Lower leg skin (tissue), 4 donors: ENCODE measurements at regions not wholly inside any gene's neighbourhood (a gene's known extent, or its start where the extent isn't known, plus 50 kb on each side); places are given as distances from the start of the nearest gene placed in this dataset.

ENCODE experiments used
- DNase-seq, 2 donors: peaks; one replicate each; pipeline ENCODE4 v3.0.0-alpha.2; 2019; ENCODE audit warnings: low spot score in 2 of 2
- H3K4me3 ChIP-seq: fragments of 200-600 bp; sonication (generic); 2 replicates; pipeline ENCODE4 v1.5.1; 2017; ENCODE audit warnings: mild to moderate bottlenecking, low read depth; ENCODE audit not compliant: poor library complexity, severe bottlenecking
- CTCF ChIP-seq, 3 donors: fragments of 450-650 bp; IDR thresholded peaks; one replicate each; pipeline ENCODE4 v1.5.1; 2016; ENCODE audit warnings: antibody characterized with exemption in 3 of 3, mild to moderate bottlenecking in 3 of 3, moderate library complexity in 2 of 3
- POLR2A ChIP-seq, 2 donors: fragments of 450-650 bp; IDR thresholded peaks; one replicate each; pipeline ENCODE4 v1.6.1; 2016 to 2017; ENCODE audit warnings: antibody characterized with exemption in 2 of 2, mild to moderate bottlenecking in 1 of 2, moderate library complexity in 1 of 2
- WGBS, 2 donors: methylation state at CpG; one replicate each; pipeline ENCODE4 v1.1.5; 2018; 5-methylcytosine and 5-hydroxymethylcytosine counted together
- intact Hi-C: fragments of 100-400 bp; cut with DNase I; formaldehyde crosslinking; loops from one replicate; pipeline ENCODE4 v1.15.0; 2023; ENCODE audit warnings: low total_unique reads

GRCh38 chr4:36852856-36853255, 391.7 kb upstream of the NWD2 start:
- intact Hi-C loops: no loop called here
- TF ChIP-seq CTCF (IDR thresholded peaks at IDR 0.05): no peak
- H3K4me3 ChIP-seq: no peak overlapping the region
- 49 to 51% methylated on average over 4 of the region's 4 CpGs for WGBS, 2 donors
- no peak for DNase-seq

- no peak for DNase-seq
- H3K4me3 ChIP-seq: no peak overlapping the region
- TF ChIP-seq POLR2A (IDR thresholded peaks at IDR 0.05) (no peak), CTCF (IDR thresholded peaks at IDR 0.05) (no peak)
- intact Hi-C loops: no loop called here
- 58 to 62% methylated on average over 5 of the region's 5 CpGs for WGBS, 2 donors
Observed at GRCh38 chr4:36854554-36854953, 390.0 kb upstream of the NWD2 start.

GRCh38 chr4:36863601-36864000, 380.9 kb upstream of the NWD2 start:
- no peak for DNase-seq
- H3K4me3 ChIP-seq: no peak overlapping the region
- TF ChIP-seq POLR2A (IDR thresholded peaks at IDR 0.05) (no peak), CTCF (IDR thresholded peaks at IDR 0.05) (no peak)
- intact Hi-C loops: no loop called here
- WGBS, 2 donors: 82 to 83% methylated on average over 2 of the region's 2 CpGs

GRCh38 chr4:36870121-36870520, 374.4 kb upstream of the NWD2 start:
- DNase-seq: no peak
- TF ChIP-seq CTCF (IDR thresholded peaks at IDR 0.05) (no peak), POLR2A (IDR thresholded peaks at IDR 0.05) (no peak)
- intact Hi-C loops: no loop called here
- H3K4me3 ChIP-seq: no peak overlapping the region

- WGBS, 2 donors: 75 to 80% methylated on average over 1 of the region's 1 CpG
- TF ChIP-seq POLR2A (IDR thresholded peaks at IDR 0.05) (no peak), CTCF (IDR thresholded peaks at IDR 0.05) (no peak)
- H3K4me3 ChIP-seq: no peak overlapping the region
- intact Hi-C loops: no loop called here
- no peak for DNase-seq
Observed at GRCh38 chr4:36872679-36873078, 371.9 kb upstream of the NWD2 start.

GRCh38 chr4:36884151-36884550, 360.4 kb upstream of the NWD2 start:
- H3K4me3 ChIP-seq: no peak overlapping the region
- DNase-seq: no peak
- WGBS, 2 donors: 86 to 89% methylated on average over 3 of the region's 3 CpGs
- no peak for TF ChIP-seq POLR2A (IDR thresholded peaks at IDR 0.05)
- TF ChIP-seq CTCF (IDR thresholded peaks at IDR 0.05): no peak
- intact Hi-C loops: no loop called here
